HepG2 (cell line): ENCODE measurements at regions not wholly inside any gene's neighbourhood (a gene's known extent, or its start where the extent isn't known, plus 50 kb on each side); places are given as distances from the start of the nearest gene placed in this dataset.

Experiments used
- ATAC-seq: fragments of 200-7000 bp; cut with Tn5 transposase; 3 replicates; pipeline ENCODE4 v1.9.1; 2020; ENCODE audit warnings: mild to moderate bottlenecking, moderate library complexity
- BruUV-seq: library from RNA; stranded (reverse); fragments of 400-500 nt; replicated peaks from 2 replicates; lab custom pipeline; 2021; lab: Mats Ljungman, UMichigan
- CTCF ChIA-PET: fragments of 300-600 bp; formaldehyde crosslinking; extraction: SDS; loops from one replicate; lab custom pipeline; 2021; ENCODE audit warnings: low total read pairs, inconsistent platforms, low intra/inter-chr PET ratio; lab: Yijun Ruan, JAX
- POLR2A ChIA-PET: fragments of 350-600 bp; sonication (Branson Sonifier 250); formaldehyde crosslinking; loops from one replicate; lab custom pipeline; 2020; ENCODE audit warnings: antibody characterized with exemption, inconsistent platforms; lab: Yijun Ruan, JAX
- DNase-seq: peaks from one replicate; pipeline ENCODE4 v3.0.0-alpha.2; 2015; ENCODE audit warnings: low spot score
- FAIRE-seq: peaks from 3 replicates; lab custom pipeline; 2011; peaks lifted over from hg19 to GRCh38; lab: Jason Lieb, UNC
- H2AFZ ChIP-seq: one replicate; pipeline ENCODE4 v1.6.1; 2011; ENCODE audit warnings: low read length, inconsistent platforms
- H3K27ac ChIP-seq: fragments of 300-600 bp; 3 replicates; pipeline ENCODE4 v1.8.0; 2011; ENCODE audit warnings: mixed run types, mild to moderate bottlenecking, mixed read lengths, low read length, inconsistent platforms; ENCODE audit not compliant: insufficient read depth; ENCODE audit errors: extremely low read length
- H3K27me3 ChIP-seq, 2 experiments: fragments of 200-600 bp in 1 of 2; 2 replicates in 1 of 2; 3 replicates in 1 of 2; pipeline versions ENCODE4 v1.6.0 to v1.8.0; 2011; ENCODE audit warnings: low read length in 2 of 2, mild to moderate bottlenecking in 2 of 2, moderate library complexity in 2 of 2, inconsistent platforms in 1 of 2; ENCODE audit not compliant: insufficient read depth in 2 of 2, control insufficient read depth in 1 of 2
- H3K36me3 ChIP-seq, 2 experiments: fragments of 200-600 bp in 1 of 2; replicated peaks in 1 of 2; 2 replicates in 1 of 2; 3 replicates in 1 of 2; pipeline versions ENCODE4 v1.5.1 to v1.8.0; 2011; ENCODE audit warnings: low read length in 2 of 2, inconsistent platforms in 1 of 2; ENCODE audit not compliant: insufficient read depth in 2 of 2, control insufficient read depth in 1 of 2
- H3K4me1 ChIP-seq: 2 replicates; pipeline ENCODE4 v1.5.1; 2012; ENCODE audit warnings: low read length, inconsistent platforms; ENCODE audit not compliant: insufficient read depth
- H3K4me2 ChIP-seq: 2 replicates; pipeline ENCODE4 v1.6.0; 2011; ENCODE audit warnings: low read depth, low read length, inconsistent platforms
- H3K4me3 ChIP-seq, 3 experiments: fragments of 200-600 bp in 1 of 3; sonication (generic), shearing (Covaris generic) in 1 of 3; replicated peaks in 1 of 3; 2 replicates each; pipeline ENCODE4 v1.5.1; 2011 to 2016; ENCODE audit warnings: low read length in 3 of 3, inconsistent platforms in 2 of 3, low read depth in 2 of 3, mild to moderate bottlenecking in 2 of 3, control low read depth in 1 of 3, mixed read lengths in 1 of 3; ENCODE audit not compliant: insufficient read depth in 1 of 3
- H3K79me2 ChIP-seq: one replicate; pipeline ENCODE4 v1.6.1; 2011; ENCODE audit warnings: low read length, inconsistent platforms; ENCODE audit not compliant: insufficient read depth
- H3K9ac ChIP-seq: 2 replicates; pipeline ENCODE4 v1.6.0; 2011; ENCODE audit warnings: mild to moderate bottlenecking, low read depth, low read length, inconsistent platforms; ENCODE audit not compliant: insufficient read depth
- H3K9me3 ChIP-seq: 2 replicates; pipeline ENCODE4 v1.5.1; 2012; ENCODE audit warnings: mild to moderate bottlenecking, low read length
- H4K20me1 ChIP-seq: 2 replicates; pipeline ENCODE4 v1.6.0; 2011; ENCODE audit warnings: inconsistent platforms, mild to moderate bottlenecking, low read length, moderate library complexity; ENCODE audit not compliant: insufficient read depth
- CREB3 ChIP-seq: sonication (generic); formaldehyde crosslinking; IDR thresholded peaks from 2 replicates; pipeline ENCODE4 v1.5.0; 2020; ENCODE audit warnings: missing genetic modification reagents
- HINFP ChIP-seq: sonication (generic); formaldehyde crosslinking; IDR thresholded peaks from 2 replicates; pipeline ENCODE4 v1.4.0; 2020; ENCODE audit warnings: low read depth, mild to moderate bottlenecking, missing genetic modification reagents
- MAFF ChIP-seq: IDR thresholded peaks from 2 replicates; pipeline ENCODE4 v1.6.1; 2011; ENCODE audit warnings: low read depth, low read length, improper control_type of control experiment
- NFIB ChIP-seq: sonication (generic); formaldehyde crosslinking; IDR thresholded peaks from 2 replicates; pipeline ENCODE4 v1.9.0; 2021; ENCODE audit warnings: missing genetic modification reagents, mild to moderate bottlenecking, borderline replicate concordance
- REPIN1 ChIP-seq: sonication (generic); formaldehyde crosslinking; IDR thresholded peaks from 2 replicates; pipeline ENCODE4 v1.8.0; 2022; ENCODE audit warnings: missing genetic modification reagents, low read depth, mild to moderate bottlenecking, borderline replicate concordance
- ZFP41 ChIP-seq: sonication (generic); formaldehyde crosslinking; IDR thresholded peaks from 2 replicates; pipeline ENCODE4 v1.4.0; 2020; ENCODE audit warnings: mild to moderate bottlenecking, missing genetic modification reagents, borderline replicate concordance
- ZHX2 ChIP-seq, 2 experiments: sonication (generic) in 1 of 2; formaldehyde crosslinking in 1 of 2; IDR thresholded peaks; 2 replicates each; pipeline versions ENCODE4 v1.6.1 to v1.9.0; 2014 to 2022; ENCODE audit warnings: antibody characterized with exemption in 1 of 2, borderline replicate concordance in 1 of 2, inconsistent platforms in 1 of 2, low read depth in 1 of 2, missing genetic modification reagents in 1 of 2
- ZNF331 ChIP-seq: sonication (generic); formaldehyde crosslinking; IDR thresholded peaks from 2 replicates; pipeline ENCODE4 v1.4.0; 2020; ENCODE audit warnings: missing genetic modification reagents
- ZNF441 ChIP-seq: sonication (generic); formaldehyde crosslinking; IDR thresholded peaks from 2 replicates; pipeline ENCODE4 v1.7.0; 2021; ENCODE audit warnings: missing genetic modification reagents, borderline replicate concordance
- ZNF740 ChIP-seq: sonication (generic); formaldehyde crosslinking; IDR thresholded peaks from 2 replicates; pipeline ENCODE4 v1.4.0; 2020; ENCODE audit warnings: missing genetic modification reagents
- ZNF850 ChIP-seq: sonication (generic); formaldehyde crosslinking; conservative IDR thresholded peaks from 2 replicates; pipeline ENCODE4 v1.9.0; 2021; ENCODE audit warnings: mild to moderate bottlenecking, missing genetic modification reagents
- WGBS: methylation state at CpG from one replicate; pipeline ENCODE4 v1.1.6; 2017; ENCODE audit warnings: low lambda C conversion rate; 5-methylcytosine and 5-hydroxymethylcytosine counted together
- in situ Hi-C: cut with HindIII; loops from 2 replicates; pipeline ENCODE4 v1.10.0; 2017; ENCODE audit warnings: low pct_unique_long_range_greater_than_20kb; ENCODE audit not compliant: extremely low pct_ligation_motif_present
- intact Hi-C: fragments of 100-400 bp; cut with micrococcal nuclease; formaldehyde crosslinking; loops from one replicate; pipeline ENCODE4 v1.10.0; 2022; ENCODE audit not compliant: unreplicated experiment

- Histone ChIP-seq H3K9ac (no peak overlapping the region), H3K4me2 (no peak overlapping the region), H3K36me3 (no peaks in the 10 kb centered on the region), H3K4me1 (peaks cover 25% of the 10 kb centered on the region), H3K27me3 (no peaks in the 10 kb centered on the region), H3K79me2 (no peaks in the 10 kb centered on the region), H4K20me1 (no peaks in the 10 kb centered on the region), H3K27ac (no peak overlapping the region), H3K9me3 (no peaks in the 10 kb centered on the region), H3K4me3 (no peak overlapping the region), H2AFZ (no peak overlapping the region)
- ChIA-PET POLR2A (interaction anchor here (0.7 kb wide), 1 partner anchor 29 kb away, joined by 3 read pairs; no protein-coding TSS in a partner anchor), CTCF (no interaction called here)
- WGBS: 75% methylated on average over 2 of the region's 2 CpGs
- intact Hi-C loops (no loop called here), in situ Hi-C loops (no loop called here)
- ATAC-seq (no peak), DNase-seq (peak; percentile 11), FAIRE-seq (no peak)
- no TSS peak for BruUV-seq
- TF ChIP-seq MAFF (peak; percentile 65), REPIN1 (CRISPR knock-in tag) (no peak), ZNF740 (CRISPR knock-in tag) (no peak), ZNF441 (CRISPR knock-in tag) (no peak), NFIB (no peak), ZNF331 (no peak), HINFP (CRISPR knock-in tag) (no peak), CREB3 (CRISPR knock-in tag) (no peak), ZNF850 (no peak), ZFP41 (CRISPR knock-in tag) (no peak), ZHX2 (IDR thresholded peaks at IDR 0.05; ENCODE audit: low read depth) (no peak), ZHX2 (CRISPR knock-in tag; IDR thresholded peaks at IDR 0.05; ENCODE audit: borderline replicate concordance) (no peak)
These were observed 173.8 kb downstream of the PCSK1 start for GRCh38 chr5:96259151-96259772.
